Heart right ventricle (tissue), 16 donors: ENCODE measurements at regions not wholly inside any gene's neighbourhood (a gene's known extent, or its start where the extent isn't known, plus 50 kb on each side); places are given as distances from the start of the nearest gene placed in this dataset.

ENCODE experiments used
- ATAC-seq, 8 donors: fragments of 200-7000 bp; cut with Tn5 transposase; one replicate each; pipeline ENCODE4 v1.9.1; 2020; ENCODE audit warnings: mild to moderate bottlenecking in 8 of 8, moderate library complexity in 8 of 8, moderate number of reproducible peaks in 1 of 8
- DNase-seq, 2 donors: peaks; one replicate each; pipeline ENCODE4 v3.0.0-alpha.2; 2020
- H3K27ac ChIP-seq, 10 donors: fragments of 200-600 bp; sonication (generic) in 2 of 10; one replicate each; pipeline versions ENCODE4 v1.5.0 to v1.8.0; 2020 to 2022; ENCODE audit warnings: mild to moderate bottlenecking in 3 of 10
- H3K27me3 ChIP-seq, 7 donors: fragments of 200-600 bp; one replicate each; pipeline ENCODE4 v1.8.0; 2021 to 2022; ENCODE audit warnings: mild to moderate bottlenecking in 2 of 7
- H3K36me3 ChIP-seq, 9 donors: fragments of 200-600 bp; sonication (generic) in 1 of 9; one replicate each; pipeline versions ENCODE4 v1.5.0 to v1.8.0; 2020 to 2022; ENCODE audit warnings: mild to moderate bottlenecking in 2 of 9
- H3K4me1 ChIP-seq, 9 donors: fragments of 200-600 bp; sonication (generic) in 1 of 9; one replicate each; pipeline versions ENCODE4 v1.5.0 to v1.8.0; 2020 to 2022; ENCODE audit warnings: mild to moderate bottlenecking in 4 of 9
- H3K4me3 ChIP-seq, 10 donors: fragments of 200-600 bp; sonication (generic) in 2 of 10; one replicate each; pipeline versions ENCODE4 v1.5.0 to v1.8.0; 2020 to 2022; ENCODE audit warnings: mild to moderate bottlenecking in 7 of 10, moderate library complexity in 2 of 10
- H3K9me3 ChIP-seq, 11 donors: fragments of 200-600 bp in 10 of 11; sonication (generic) in 2 of 11; one replicate each; pipeline versions ENCODE4 v1.5.0 to v1.8.0; 2013 to 2022; ENCODE audit warnings: mild to moderate bottlenecking in 2 of 11, control low read depth in 1 of 11, moderate library complexity in 1 of 11
- WGBS, 2 donors: extraction: QIAGEN DNeasy Blood & Tissue Kit; methylation state at CpG; one replicate each; pipeline ENCODE4 v1.1.7; 2013; ENCODE audit warnings: inconsistent platforms in 1 of 2; 5-methylcytosine and 5-hydroxymethylcytosine counted together
- intact Hi-C, 10 donors: fragments of 100-400 bp; cut with DNase I; formaldehyde crosslinking; loops; one replicate each; pipeline versions ENCODE4 v1.11.1 to v1.14.2; 2022
- TF ChIP-seq, protein P1 (sequence below), 9 donors: fragments of 200-600 bp; sonication (generic) in 2 of 9; IDR thresholded peaks; one replicate each; pipeline versions ENCODE4 v1.5.0 to v1.8.0; 2021 to 2022; ENCODE audit warnings: antibody characterized with exemption in 9 of 9, mild to moderate bottlenecking in 5 of 9, moderate library complexity in 1 of 9
- donor health status: Arrhythmogenic right ventricular cardiomyopathy.
- donor health status: ischemic (EF 13 %, LVEDD 7.1; RV severe dilation, severe dysfunction).
- donor health status: healthy with polysubstance abuse.
- donor health status: DM: no; HTN: yes; CAD: no.
- donor health status: DM: no; HTN: no; CAD: no.
- donor health status: ischemic (EF 25% LVEDD 6.9; RV normal size, moderate dysfunction).
- donor health status: ischemic (EF 25% LVEDD 5.7; RV mildly dilated, moderate dysfunction).
- donor health status: healthy.
- donor health status: DM: yes; HTN: yes; CAD: no.
- donor health status: Ischemic cardiomyopathy.
- donor health status: ischemic (EF 35%, LVEDD 5.7; RV mildly dilated, moderate dysfunction).
- donor health status: nonischemic (EF 11% LVEDD 7.7; RV severe dilation, severe dysfunction).
- donor health status: DM: yes; HTN: yes; CAD: no.
- donor health status: PGD.
- donor health status: ischemic (EF 29% LVEDD 5.4; RV normal size, mild dysfunction).
- donor health status: nonischemic (EF 23%, LVEDD 6.1; RV moderate dilation, normal function).

DNA sequence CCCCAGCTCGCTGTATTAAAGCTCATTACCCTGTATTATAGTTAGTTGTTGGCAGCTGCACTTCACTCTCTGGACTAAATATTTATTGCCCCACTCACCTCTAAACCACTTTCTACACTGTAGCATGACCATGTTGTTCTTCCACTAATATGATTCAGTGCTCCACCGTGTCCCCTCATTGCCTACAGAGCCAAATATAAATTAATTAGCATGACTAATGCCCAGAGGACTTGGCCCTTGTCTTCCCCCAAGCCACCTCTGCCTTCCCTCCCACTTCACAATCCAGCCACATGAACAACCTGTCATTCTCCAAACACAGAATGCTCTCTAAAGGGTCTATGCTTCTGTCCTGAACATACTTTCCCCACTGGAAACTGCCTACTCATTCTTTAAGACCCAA, 276.5 kb downstream of the PLPP3 start:
- ATAC-seq = peak in 4 of 8 donors; percentile 27 to 68 (median 40)
- TF ChIP-seq, protein P1, sequence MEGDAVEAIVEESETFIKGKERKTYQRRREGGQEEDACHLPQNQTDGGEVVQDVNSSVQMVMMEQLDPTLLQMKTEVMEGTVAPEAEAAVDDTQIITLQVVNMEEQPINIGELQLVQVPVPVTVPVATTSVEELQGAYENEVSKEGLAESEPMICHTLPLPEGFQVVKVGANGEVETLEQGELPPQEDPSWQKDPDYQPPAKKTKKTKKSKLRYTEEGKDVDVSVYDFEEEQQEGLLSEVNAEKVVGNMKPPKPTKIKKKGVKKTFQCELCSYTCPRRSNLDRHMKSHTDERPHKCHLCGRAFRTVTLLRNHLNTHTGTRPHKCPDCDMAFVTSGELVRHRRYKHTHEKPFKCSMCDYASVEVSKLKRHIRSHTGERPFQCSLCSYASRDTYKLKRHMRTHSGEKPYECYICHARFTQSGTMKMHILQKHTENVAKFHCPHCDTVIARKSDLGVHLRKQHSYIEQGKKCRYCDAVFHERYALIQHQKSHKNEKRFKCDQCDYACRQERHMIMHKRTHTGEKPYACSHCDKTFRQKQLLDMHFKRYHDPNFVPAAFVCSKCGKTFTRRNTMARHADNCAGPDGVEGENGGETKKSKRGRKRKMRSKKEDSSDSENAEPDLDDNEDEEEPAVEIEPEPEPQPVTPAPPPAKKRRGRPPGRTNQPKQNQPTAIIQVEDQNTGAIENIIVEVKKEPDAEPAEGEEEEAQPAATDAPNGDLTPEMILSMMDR (IDR thresholded peaks at IDR 0.05) = no peak
- peaks cover 0 to 5% (median 0%) of the 10 kb centered on the region in 11 donors for H3K9me3 ChIP-seq

DNA sequence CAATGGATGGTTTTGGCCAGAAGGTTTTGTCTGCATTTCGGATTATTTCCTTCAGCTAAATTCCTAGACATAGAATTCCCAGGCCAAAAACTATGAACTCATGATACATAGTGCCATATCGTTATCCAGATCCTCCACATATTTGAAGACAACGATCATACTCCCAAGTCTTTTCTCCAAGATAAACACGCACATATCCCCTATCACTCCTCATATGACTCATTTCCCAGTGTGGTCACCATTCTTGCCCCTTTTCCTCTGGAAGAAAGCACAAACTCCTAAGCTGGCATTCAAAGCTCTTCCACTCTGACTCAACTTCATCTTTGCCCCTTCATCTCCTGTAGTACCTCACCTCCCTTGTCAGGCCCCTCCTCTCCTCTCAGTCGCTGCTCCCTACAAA, 277.6 kb downstream of the PLPP3 start:
- DNase-seq = no peak
- intact Hi-C loops = no loop called here
- 75 to 76% methylated on average over 5 of the region's 5 CpGs for WGBS, 2 donors
- no peak overlapping the region for H3K4me3 ChIP-seq
- H3K36me3 ChIP-seq = no peaks in the 10 kb centered on the region
- peaks cover 2 to 51% (median 16%) of the 10 kb centered on the region in 9 donors for H3K4me1 ChIP-seq
- TF ChIP-seq, protein P1 (IDR thresholded peaks at IDR 0.05) = no peak
- H3K27me3 ChIP-seq = no peaks in the 10 kb centered on the region
- H3K27ac ChIP-seq = no peak overlapping the region
- H3K9me3 ChIP-seq = no peaks in the 10 kb centered on the region
- no peak for ATAC-seq

More for the DNA sequence above, 276.5 kb downstream of the PLPP3 start:
- intact Hi-C loops = no loop called here
- Histone ChIP-seq H3K4me1 (peaks cover 2 to 40% (median 16%) of the 10 kb centered on the region in 9 donors), H3K27me3 (no peaks in the 10 kb centered on the region), H3K36me3 (no peaks in the 10 kb centered on the region), H3K27ac (peak overlapping the region in 1 of 10 donors; percentile 7), H3K4me3 (no peak overlapping the region)
- DNase-seq = no peak
- 66 to 77% methylated on average over 2 of the region's 2 CpGs for WGBS, 2 donors

DNA sequence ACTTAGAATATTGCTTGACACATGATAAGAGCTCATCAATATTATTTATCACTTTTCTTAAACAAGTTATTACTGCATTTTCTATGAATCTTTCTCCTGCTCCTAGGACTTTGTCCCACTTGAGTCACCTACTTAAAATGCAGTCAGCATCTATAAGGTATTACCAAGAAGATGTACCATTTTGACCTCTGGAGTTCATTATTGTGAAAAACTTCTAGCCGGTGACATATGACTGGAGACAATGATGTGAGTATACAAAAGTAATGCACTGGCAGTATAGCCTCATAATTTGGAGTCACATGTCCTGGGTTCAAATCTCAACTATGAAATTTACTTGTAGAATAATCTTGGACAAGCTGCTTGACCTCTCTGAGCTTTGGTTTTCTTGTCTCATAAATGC, 278.5 kb downstream of the PLPP3 start:
- no peak for ATAC-seq
- Histone ChIP-seq H3K27ac (no peak overlapping the region), H3K9me3 (no peaks in the 10 kb centered on the region), H3K4me3 (no peak overlapping the region), H3K36me3 (no peaks in the 10 kb centered on the region), H3K4me1 (peaks cover 2 to 54% (median 16%) of the 10 kb centered on the region in 9 donors), H3K27me3 (no peaks in the 10 kb centered on the region)
- no peak for DNase-seq
- TF ChIP-seq, protein P1 (IDR thresholded peaks at IDR 0.05) = no peak
- intact Hi-C loops = no loop called here
- WGBS, 2 donors = 100% methylated on average over 1 of the region's 1 CpG

DNA sequence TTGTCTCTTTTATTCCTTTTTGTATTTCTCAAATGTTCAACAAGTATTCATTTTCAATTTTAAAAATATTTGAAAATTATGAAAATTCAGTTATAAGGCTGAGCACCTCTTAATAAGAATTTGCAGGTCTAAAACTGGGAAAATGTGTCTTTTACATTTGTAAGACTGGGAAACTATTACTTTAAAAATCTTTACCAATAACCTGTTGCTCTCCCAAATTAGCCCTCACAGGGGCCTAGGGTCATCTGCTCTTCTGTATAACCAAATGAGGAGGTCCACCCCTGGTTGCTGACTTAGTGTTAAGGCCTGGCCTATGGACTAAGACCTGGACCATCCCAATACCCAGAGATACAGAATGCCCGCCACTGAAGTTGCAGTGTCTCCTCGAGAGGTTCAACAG, 280.5 kb downstream of the PLPP3 start:
- no peak overlapping the region for H3K4me3 ChIP-seq
- 95 to 98% methylated on average over 2 of the region's 2 CpGs for WGBS, 2 donors
- intact Hi-C loops = loop anchor here in 2 of 10 donors (10.0 kb wide), 2 partner anchors 104 to 276 kb away; partner anchors contain the start of gene PLPP3 (in 1 of the 2)
- H3K9me3 ChIP-seq = no peaks in the 10 kb centered on the region
- no peaks in the 10 kb centered on the region for H3K36me3 ChIP-seq
- no peak for ATAC-seq
- H3K4me1 ChIP-seq = peaks cover 0 to 34% (median 11%) of the 10 kb centered on the region in 9 donors
- TF ChIP-seq, protein P1 (IDR thresholded peaks at IDR 0.05) = no peak
- DNase-seq = no peak
- H3K27me3 ChIP-seq = no peaks in the 10 kb centered on the region
- H3K27ac ChIP-seq = no peak overlapping the region
